OCI-LY1 (cell line): ENCODE measurements at regions not wholly inside any gene's neighbourhood (a gene's known extent, or its start where the extent isn't known, plus 50 kb on each side); places are given as distances from the start of the nearest gene placed in this dataset.

Experiments used
- H2AFZ ChIP-seq: fragments of 200-600 bp; sonication (generic), shearing (Covaris generic); 2 replicates; pipeline ENCODE4 v1.6.0; 2014; ENCODE audit warnings: antibody characterized with exemption, mild to moderate bottlenecking, low read length
- H3F3A ChIP-seq: fragments of 200-600 bp; sonication (generic), shearing (Covaris generic); 2 replicates; pipeline ENCODE4 v1.6.0; 2014; ENCODE audit warnings: mild to moderate bottlenecking, antibody characterized with exemption, low read length, moderate library complexity; ENCODE audit not compliant: insufficient read depth
- H3K27ac ChIP-seq: fragments of 200-600 bp; sonication (generic); 2 replicates; pipeline ENCODE4 v1.5.1; 2014; ENCODE audit warnings: low read length, mixed run types, mild to moderate bottlenecking, low read depth; ENCODE audit not compliant: poor library complexity, severe bottlenecking
- H3K27me3 ChIP-seq: fragments of 200-600 bp; sonication (generic); 2 replicates; pipeline ENCODE4 v1.6.0; 2014; ENCODE audit warnings: antibody characterized with exemption, mild to moderate bottlenecking, low read length, moderate library complexity; ENCODE audit not compliant: insufficient read depth
- H3K36me3 ChIP-seq: fragments of 200-600 bp; sonication (generic); 2 replicates; pipeline ENCODE4 v1.6.1; 2014; ENCODE audit warnings: mild to moderate bottlenecking, antibody characterized with exemption, low read length, moderate library complexity, mixed read lengths; ENCODE audit not compliant: insufficient read depth
- H3K4me1 ChIP-seq: fragments of 200-600 bp; sonication (generic); 2 replicates; pipeline ENCODE4 v1.5.1; 2014; ENCODE audit warnings: mild to moderate bottlenecking, low read length, moderate library complexity; ENCODE audit not compliant: insufficient read depth, severe bottlenecking
- H3K4me2 ChIP-seq: fragments of 200-600 bp; sonication (generic), shearing (Covaris generic); 2 replicates; pipeline ENCODE4 v1.6.1; 2014; ENCODE audit warnings: low read length
- H3K4me3 ChIP-seq: fragments of 200-600 bp; sonication (generic); 2 replicates; pipeline ENCODE4 v1.5.1; 2014; ENCODE audit warnings: low read length, low read depth, mild to moderate bottlenecking, mixed read lengths; ENCODE audit not compliant: poor library complexity, severe bottlenecking
- H3K79me2 ChIP-seq: fragments of 200-600 bp; shearing (Covaris generic); 2 replicates; pipeline ENCODE4 v1.6.1; 2016; ENCODE audit warnings: mixed run types, low read length, mixed read lengths; ENCODE audit not compliant: insufficient read depth
- H3K9ac ChIP-seq: fragments of 200-600 bp; sonication (generic), shearing (Covaris generic); 2 replicates; pipeline ENCODE4 v1.6.1; 2014; ENCODE audit warnings: mild to moderate bottlenecking, low read length, mixed read lengths
- H3K9me2 ChIP-seq: fragments of 200-600 bp; sonication (generic), shearing (Covaris generic); 2 replicates; pipeline ENCODE4 v1.6.1; 2014; ENCODE audit warnings: low read depth, mild to moderate bottlenecking, low read length, mixed read lengths
- H3K9me3 ChIP-seq: fragments of 200-600 bp; shearing (Covaris generic); 2 replicates; pipeline ENCODE4 v1.6.1; 2014; ENCODE audit warnings: low read length, mixed read lengths
- H4K20me1 ChIP-seq: fragments of 200-600 bp; sonication (generic), shearing (Covaris generic); 2 replicates; pipeline ENCODE4 v1.6.0; 2016; ENCODE audit warnings: mild to moderate bottlenecking, low read length; ENCODE audit not compliant: insufficient read depth
- CTCF ChIP-seq: fragments of 200-600 bp; sonication (generic), shearing (Covaris generic); IDR thresholded peaks from 2 replicates; pipeline ENCODE4 v1.5.1; 2017; ENCODE audit warnings: mild to moderate bottlenecking, antibody characterized with exemption, low read length, moderate library complexity, mixed read lengths
- EZH2 ChIP-seq: fragments of 200-600 bp; sonication (generic), shearing (Covaris generic); IDR thresholded peaks from 2 replicates; pipeline ENCODE4 v1.8.0; 2017; ENCODE audit warnings: borderline replicate concordance, mixed run types, mild to moderate bottlenecking, antibody characterized with exemption, low read length, moderate library complexity, mixed read lengths

- TF ChIP-seq CTCF (peak; percentile 39; the same call in 1 of the 2 replicates), EZH2 (no peak)
- Histone ChIP-seq H3K9me3 (no peaks in the 10 kb centered on the region), H3K4me3 (no peak overlapping the region), H3K9ac (no peak overlapping the region), H3K9me2 (no peaks in the 10 kb centered on the region), H3K79me2 (no peaks in the 10 kb centered on the region), H3K27ac (no peak overlapping the region), H3K36me3 (no peaks in the 10 kb centered on the region), H3K4me1 (no peaks in the 10 kb centered on the region), H3F3A (no peaks in the 10 kb centered on the region), H3K27me3 (0 out of 2 replicates have a peak, but pooled peaks cover 4% of the 10 kb centered on the region), H3K4me2 (no peak overlapping the region), H2AFZ (no peak overlapping the region), H4K20me1 (no peaks in the 10 kb centered on the region)
Measured at GRCh38 chr13:112225429-112226090, 150.6 kb upstream of the SPACA7 start.

- H3K27me3 ChIP-seq = 0 out of 2 replicates have a peak, but pooled peaks cover 4% of the 10 kb centered on the region
- no peaks in the 10 kb centered on the region for H3K9me3 ChIP-seq
Measured at GRCh38 chr13:112226320-112227002, 149.7 kb upstream of the SPACA7 start.

GRCh38 chr13:112227031-112227430 lies 149.1 kb upstream of the SPACA7 start:
- no peaks in the 10 kb centered on the region for H3K9me3 ChIP-seq
- no peak overlapping the region for H3K4me3 ChIP-seq
- H2AFZ ChIP-seq = no peak overlapping the region
- H3K4me1 ChIP-seq = no peaks in the 10 kb centered on the region
- no peaks in the 10 kb centered on the region for H3F3A ChIP-seq
- H3K36me3 ChIP-seq = no peaks in the 10 kb centered on the region
- H3K4me2 ChIP-seq = no peak overlapping the region
- H3K9me2 ChIP-seq = no peaks in the 10 kb centered on the region
- H3K79me2 ChIP-seq = no peaks in the 10 kb centered on the region
- H4K20me1 ChIP-seq = no peaks in the 10 kb centered on the region
- no peak overlapping the region for H3K27ac ChIP-seq
- no peak overlapping the region for H3K9ac ChIP-seq
- TF ChIP-seq CTCF (no peak), EZH2 (no peak)
- peaks cover 4% of the 10 kb centered on the region; the same call in 1 of the 2 replicates for H3K27me3 ChIP-seq

More at GRCh38 chr13:112226320-112227002, 149.7 kb upstream of the SPACA7 start:
- TF ChIP-seq CTCF = no peak
- TF ChIP-seq EZH2 = no peak
- no peak overlapping the region for H3K27ac ChIP-seq
- H2AFZ ChIP-seq = no peak overlapping the region
- no peaks in the 10 kb centered on the region for H3F3A ChIP-seq
- H3K4me2 ChIP-seq = no peak overlapping the region
- H3K79me2 ChIP-seq = no peaks in the 10 kb centered on the region
- no peaks in the 10 kb centered on the region for H4K20me1 ChIP-seq
- no peaks in the 10 kb centered on the region for H3K36me3 ChIP-seq
- no peaks in the 10 kb centered on the region for H3K4me1 ChIP-seq
- H3K9me2 ChIP-seq = no peaks in the 10 kb centered on the region
- H3K4me3 ChIP-seq = no peak overlapping the region
- no peak overlapping the region for H3K9ac ChIP-seq
